Amygdala (tissue), 56 donors: ENCODE measurements at regions not wholly inside any gene's neighbourhood (a gene's known extent, or its start where the extent isn't known, plus 50 kb on each side); places are given as distances from the start of the nearest gene placed in this dataset.

Source experiments
- DNase-seq, 56 donors: peaks; one replicate each; lab custom pipeline; 2025; lab: John Stamatoyannopoulos, UW

DNA sequence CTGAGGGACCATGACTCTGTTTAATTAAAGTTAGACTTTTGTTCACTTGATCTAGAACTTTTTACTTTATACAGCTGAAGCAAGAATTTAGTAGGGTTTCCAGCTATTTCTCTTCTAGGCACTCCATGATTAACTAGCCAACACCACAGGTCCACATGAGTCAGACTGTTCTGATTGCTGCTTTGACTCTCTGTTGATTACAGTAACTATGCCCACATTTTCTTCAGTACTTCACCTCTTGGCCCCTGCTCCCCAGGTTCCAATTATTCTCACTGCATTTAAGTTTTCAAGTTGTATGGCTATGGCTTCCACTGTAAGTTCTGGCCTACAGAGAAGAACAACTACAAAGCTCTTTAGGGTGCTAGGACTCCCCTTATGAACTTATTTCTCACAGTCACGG lies 737.2 kb upstream of the IGFBP3 start:
- no peak for DNase-seq

DNA sequence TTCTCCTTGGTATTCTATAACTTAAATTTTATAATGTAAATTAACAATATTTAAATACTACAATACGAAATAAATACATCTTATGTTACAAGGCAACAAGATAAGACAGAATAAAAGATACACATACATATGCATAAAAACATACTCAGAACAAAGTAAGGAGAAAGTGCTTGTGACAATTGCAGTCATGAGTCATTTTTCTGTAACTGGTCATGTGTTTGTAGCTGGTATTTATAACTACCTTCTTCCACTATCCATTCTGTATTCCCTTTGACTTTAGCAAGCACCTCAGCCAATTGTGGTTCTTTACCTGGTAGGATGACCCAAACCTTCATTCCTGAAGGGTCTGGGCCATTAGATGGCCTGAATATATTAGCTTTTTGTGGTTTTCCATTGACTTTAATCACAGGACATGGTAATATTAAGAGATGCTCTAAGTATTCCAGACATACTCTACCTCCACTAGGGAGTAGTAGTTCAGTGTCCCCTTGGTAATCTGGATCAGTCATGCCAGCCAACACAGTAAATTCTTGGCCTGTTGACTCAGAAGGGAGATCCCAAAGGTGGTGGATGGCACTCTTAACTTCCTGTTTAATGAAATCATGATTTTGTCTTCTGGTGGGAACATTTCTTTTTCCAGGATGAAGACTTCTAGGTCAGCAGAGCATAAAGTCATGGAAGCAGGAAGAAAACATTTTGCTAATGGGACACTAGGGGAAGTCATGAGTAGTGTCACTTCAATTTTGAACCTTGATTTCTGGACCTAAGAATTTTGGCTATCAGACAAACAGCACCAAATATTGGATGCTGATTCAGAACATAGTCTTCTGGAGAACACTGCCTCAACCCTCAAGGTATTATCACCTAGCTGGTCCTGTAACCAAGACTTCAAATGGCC lies 733.7 kb upstream of the IGFBP3 start:
- no peak for DNase-seq

DNA sequence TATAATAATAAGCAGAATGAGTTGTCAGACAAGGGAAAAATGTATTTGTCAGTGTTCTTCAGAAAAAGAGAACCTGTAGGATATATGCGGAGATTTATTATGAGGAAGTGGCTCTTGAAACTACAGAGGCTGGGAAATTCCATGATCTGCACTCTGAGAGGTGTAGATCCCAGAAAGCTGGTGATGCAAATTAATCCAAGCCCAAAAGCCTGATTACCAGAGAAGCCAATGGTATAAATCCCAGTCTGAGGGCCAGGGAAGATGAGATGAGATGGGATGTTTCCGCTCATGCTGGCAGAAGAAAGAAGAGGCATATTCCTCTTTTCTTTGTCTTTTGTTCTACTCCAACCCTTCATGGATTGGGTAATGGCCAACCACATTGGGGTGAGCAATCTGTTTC lies 732.8 kb upstream of the IGFBP3 start:
- DNase-seq = no peak

DNA sequence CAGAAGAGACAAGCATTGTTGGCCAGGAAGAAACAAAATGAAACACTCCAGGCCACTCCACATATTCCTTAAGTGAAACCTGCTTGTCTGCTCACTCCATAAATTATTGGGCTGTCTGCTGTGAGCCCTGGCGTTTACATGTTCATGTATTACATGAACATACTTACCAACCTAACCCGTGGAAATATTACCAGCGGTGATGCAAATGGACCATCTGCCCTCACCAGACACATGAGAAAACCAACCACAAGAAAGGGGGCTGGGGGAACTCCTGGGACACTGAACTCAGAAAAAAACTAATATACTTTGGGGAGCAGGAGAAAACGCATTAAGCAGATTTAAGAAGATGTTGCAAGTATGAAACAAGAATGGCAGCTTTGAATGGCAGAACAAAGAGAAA lies 731.2 kb upstream of the IGFBP3 start:
- DNase-seq = no peak

DNA sequence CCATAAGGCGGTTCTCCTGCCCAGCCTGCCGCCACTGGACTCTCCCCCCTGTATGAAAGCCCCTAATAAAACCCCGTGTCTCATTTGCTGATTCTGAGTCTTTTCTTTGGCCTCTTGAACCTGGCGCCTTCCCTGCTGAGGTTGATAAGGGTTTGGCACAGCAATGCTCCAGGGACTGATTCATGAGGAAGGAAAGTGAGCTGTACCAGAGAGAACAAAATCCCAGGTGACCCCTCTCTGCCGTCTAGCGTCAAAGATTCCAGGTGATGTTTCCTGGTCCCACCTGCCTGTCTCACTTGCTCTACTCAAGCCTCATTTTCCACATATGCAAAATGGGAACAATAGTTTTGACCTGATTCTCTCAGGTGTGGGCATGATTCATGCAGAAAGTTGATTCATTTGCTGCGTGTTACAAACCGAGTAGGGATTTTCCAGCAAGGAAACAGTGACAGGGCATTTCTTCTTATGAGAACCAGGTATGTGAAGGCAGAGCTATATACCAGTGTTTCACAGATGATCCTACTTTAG lies 730.6 kb upstream of the IGFBP3 start:
- DNase-seq = no peak

DNA sequence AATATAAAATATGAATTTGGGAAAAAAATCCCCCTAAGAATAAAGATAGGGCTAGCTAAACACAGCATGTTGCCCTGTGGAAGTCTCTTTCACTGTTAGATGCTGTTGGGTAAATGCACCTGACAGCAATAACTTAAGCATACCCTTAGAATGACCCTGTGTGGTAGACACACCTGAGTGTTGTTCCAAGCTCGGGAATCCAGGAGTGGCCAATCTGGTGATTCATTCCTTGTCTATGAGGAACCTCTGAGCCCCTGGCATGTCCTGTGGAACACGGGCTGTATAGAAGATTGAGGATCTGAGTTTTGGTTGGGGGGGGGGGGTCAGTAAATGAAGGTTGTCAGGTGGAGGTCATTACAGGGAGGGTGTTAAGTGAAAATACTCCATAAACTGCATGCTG lies 730.0 kb upstream of the IGFBP3 start:
- no peak for DNase-seq

DNA sequence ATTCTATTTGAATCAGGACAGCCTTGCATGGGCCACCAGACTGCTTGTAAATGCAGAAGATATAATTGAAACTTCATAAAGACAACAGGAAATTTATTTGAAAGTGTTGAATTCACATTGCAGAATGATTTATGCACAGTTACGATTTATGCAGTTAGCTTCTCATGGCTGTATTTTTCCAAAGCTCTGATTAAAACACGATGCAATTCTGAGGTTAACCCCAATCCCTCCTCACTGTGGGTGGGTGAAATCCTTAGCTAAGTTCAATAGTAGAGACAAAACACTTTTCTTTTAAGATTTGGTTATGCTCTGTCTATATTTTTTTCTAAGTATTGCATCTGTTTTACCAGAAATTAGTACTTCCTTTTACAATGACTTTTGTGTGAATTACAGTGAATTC lies 728.8 kb upstream of the IGFBP3 start:
- no peak for DNase-seq

DNA sequence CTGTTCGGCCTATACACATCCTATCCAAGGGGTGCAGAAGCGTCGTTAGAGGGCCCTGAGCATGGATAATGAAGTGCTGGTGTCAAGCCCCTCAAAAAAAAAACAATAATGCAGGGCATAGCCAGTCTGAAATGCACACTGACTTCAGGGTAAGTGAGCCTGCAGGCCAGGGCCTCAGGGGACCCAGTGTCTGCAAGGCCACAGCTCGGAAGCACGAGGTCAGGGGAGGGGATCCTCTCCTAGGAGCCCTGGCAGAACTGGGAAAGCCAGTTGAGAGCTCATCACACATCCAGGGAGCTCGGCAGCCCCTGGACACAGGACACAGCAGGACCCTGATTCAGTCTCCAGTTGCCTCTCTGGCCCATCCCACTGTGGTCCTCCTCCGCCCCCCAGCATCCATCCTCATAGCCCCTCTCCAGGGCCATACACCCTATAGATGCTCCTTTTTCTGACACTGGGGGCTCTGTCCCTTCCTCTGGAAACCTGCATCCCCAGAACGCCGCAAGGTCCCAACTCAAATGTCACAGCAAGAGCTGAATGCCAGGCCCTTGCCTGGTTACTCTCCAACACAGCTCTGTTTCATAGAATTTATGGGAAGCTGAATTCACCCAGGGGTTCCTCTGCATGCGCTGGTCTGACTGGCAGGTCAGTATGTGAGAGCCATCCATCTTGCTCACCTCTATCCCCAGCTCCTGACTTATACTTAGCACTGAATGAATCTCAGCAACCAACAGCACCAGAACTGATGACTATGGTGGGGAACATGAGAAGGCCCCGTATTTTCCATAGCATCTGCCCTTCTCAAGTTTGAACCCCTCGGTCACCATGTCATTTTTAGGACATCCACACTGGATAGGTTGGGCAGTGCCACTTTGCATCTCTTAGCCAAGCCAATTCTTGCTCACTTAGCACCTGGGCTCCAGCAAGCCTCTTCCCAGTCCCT lies 717.0 kb upstream of the IGFBP3 start:
- no peak for DNase-seq

DNA sequence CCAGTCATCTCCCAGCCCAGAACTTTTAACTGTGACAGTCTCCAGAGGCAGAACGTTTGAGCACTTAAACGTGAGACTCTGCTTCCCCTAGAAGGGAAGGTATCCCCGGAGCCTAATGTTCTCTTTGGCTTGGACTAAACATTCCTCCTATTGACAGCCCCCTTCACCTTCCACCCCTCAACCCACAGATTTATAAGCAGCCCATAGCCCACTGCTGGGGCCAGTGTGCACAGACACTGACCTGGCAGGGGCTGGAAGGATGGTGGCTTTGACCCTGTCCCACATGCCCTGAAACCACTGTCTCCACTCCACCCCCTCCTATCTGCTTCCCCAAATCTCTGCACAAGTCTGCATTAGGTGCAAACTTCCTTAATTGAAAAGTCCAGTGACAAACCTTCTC lies 715.0 kb upstream of the IGFBP3 start:
- no peak for DNase-seq

DNA sequence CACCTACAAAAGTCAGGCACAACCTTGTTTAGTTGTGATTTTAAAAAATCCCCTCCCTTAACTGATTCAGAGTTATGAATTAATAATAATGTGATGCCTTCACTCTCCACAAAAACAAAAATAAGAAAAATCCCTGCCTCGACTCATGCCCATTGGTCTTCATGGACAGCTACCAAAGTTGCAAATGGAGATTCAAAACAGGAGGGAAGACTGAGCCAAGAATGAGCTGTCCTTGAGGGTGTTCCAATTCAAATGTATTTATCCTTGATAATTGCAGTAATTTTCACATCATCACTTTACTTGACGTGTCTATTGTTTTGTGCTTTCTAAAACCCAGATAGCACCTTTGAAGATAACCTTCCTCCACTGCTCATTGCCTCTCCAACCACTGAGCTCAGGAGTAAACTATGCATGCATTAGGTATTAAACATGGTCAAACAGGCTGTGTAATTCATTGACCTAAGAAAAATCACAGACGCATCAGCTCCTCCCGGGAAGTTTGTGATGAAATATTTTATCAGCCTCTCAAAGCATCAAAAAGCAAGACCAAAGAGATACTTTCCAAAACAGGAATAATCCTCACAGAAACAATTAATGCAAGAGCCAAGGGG lies 712.7 kb upstream of the IGFBP3 start:
- no peak for DNase-seq

DNA sequence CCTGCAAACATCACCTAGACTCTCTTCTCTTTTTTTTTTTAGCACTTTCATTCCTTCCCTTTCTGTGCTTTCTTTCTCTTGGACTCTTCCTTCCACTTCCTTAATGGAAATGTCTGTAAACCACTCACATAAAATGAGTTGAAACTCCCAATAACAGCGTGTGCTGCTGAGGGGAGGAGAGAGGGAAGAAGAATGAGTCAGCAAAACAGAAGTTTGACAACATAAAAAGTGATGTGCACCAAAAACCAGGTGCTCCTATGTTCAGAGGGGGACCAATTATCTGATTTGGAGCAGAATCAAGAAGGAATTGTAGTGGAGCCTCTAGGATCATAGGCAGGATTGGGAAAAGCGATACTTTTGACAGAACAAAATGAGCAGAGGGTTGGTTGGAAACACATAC lies 712.1 kb upstream of the IGFBP3 start:
- no peak for DNase-seq

DNA sequence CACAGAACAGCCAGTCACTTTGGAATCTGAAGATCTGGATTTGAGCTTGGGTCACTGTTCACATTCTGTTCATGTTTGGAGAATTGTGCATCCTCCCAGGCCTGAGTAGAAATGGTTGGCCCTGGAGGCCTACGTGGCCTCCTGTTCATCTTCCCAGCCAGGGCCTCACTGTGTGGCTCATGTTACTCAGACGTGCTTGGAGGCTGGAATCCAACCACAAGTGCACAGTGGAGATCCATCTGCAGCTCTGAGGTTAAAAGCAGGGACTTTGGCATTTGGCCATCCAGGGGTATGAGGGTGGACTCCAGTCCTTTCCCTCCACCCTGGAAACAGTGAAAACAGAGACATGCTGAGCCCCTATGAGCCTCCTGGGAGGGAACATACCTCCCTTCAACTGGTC lies 709.0 kb upstream of the IGFBP3 start:
- no peak for DNase-seq

DNA sequence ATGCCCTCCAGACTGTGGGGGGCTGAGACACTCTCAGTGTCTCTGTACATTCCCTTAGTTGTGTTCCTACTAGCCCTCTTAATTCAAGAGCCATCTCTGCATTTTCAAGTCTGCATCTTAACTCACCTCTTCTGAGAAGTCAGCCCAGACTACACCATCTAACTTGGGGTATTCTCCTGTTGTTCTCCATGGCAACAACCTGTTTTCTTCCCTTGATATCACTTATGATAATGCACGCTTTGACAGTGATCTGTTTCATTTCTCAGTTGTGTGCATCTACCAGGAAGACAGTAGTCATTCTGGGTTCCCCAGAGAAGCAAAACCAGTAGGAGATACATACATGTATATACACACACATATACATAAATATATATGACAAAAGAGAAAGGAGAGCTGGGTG lies 707.3 kb upstream of the IGFBP3 start:
- no peak for DNase-seq

DNA sequence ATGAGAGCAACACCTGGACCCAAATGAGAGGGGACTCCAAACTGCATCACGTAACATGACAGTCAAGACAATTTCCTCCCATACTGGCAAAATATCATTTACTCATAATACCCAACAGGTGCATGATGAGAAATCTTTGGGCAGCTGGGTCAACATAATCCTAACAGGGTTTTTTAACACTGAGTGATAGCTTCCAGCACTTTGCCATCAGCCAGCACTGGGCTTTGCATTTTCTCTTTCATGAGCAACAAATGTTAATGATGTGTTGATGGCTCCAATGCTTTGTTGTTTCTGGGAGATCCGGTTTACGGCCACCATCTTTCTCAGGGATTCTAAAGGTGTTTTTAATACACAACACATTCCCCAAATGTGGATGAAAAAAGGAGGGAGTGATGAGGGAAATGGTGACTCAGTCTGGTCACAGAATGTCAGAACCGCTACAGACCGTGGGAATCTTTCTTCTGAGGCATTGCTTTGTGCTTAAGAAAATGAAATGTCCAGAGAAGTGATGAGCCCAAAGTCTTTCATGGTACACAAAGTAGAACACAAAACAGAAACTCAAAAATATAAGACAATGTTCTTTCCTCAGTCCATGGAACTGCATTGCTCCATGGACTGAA lies 705.7 kb upstream of the IGFBP3 start:
- DNase-seq = no peak

DNA sequence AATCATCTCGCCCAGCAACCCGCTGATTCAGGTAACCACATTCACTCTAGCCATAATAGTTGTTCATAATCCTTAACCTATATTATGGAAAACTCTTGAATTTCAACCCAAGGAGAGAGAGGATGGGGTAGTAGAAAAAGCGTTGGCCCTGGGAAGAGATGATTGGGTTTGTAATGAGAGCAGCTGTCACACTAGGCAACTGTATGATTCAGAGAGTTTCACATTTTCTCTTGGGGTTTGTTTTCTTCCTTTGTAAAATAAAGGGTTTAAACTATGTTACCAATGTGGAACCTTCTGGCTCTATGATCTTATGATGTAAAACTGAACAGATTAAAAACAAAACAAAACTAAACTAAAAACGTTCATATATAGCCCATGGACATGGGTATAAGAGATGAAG lies 705.2 kb upstream of the IGFBP3 start:
- no peak for DNase-seq

DNA sequence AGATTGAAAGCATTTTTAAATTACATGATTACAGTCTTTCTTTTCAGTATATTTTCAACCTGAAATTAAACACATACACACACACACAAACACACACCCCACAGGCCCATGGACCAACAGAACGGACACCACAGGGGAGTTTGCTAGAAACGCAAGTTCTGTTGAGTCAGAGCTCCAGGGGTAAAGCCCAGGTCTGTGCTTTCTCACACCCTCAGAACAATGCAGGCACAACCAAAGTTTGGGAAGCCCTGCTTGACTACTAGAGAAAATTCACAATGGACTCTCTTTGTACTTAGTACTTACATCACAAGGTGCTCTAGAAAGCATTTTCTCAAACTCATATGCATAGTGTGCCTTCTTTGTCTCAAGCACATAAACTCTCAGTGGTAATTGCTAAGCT lies 704.0 kb upstream of the IGFBP3 start:
- DNase-seq = no peak

DNA sequence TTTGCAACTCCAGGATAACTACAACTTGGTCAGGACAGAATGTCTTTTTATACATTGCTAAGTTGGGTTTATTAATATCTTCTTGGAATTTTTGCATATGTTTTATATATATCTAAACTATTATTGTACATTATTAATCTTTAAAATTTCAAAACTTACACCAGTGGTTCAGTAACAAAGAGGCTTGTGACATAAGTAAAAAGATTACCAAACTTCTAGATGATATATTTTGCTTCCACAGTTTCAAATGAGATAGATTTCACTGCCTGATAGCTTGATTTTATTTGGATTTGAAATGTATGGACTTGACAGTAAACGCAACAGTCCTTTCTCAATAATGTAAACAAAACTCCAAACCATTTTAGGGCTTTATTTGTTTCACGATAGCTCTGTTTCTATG lies 701.2 kb upstream of the IGFBP3 start:
- DNase-seq = no peak

DNA sequence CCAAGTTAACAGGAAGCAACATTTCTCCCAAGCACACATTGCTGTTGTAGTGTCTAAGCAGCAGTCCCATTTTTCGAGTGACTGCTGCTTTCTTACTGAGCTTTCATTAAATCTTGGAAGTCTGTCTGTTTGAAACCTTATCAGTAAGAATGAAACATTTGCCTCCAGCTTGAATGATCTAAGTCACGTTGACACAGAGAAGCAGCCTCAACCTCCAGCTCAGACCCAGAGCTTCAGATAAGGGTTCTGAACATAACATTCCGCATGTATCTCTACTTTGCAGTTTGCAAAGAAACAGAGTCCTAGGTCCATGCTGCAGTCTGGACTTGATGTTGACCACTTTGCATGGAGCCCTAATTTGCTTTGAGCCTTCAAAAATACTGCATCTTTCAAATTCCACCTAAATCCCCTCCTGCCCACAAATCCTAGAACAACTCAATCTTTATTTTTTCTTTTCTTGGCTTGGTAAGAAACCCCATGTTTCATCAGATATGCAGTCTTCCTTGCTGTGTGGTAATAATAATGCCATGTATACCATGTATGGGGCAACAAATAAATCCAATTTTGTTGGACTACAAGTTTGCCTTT lies 698.7 kb upstream of the IGFBP3 start:
- no peak for DNase-seq

DNA sequence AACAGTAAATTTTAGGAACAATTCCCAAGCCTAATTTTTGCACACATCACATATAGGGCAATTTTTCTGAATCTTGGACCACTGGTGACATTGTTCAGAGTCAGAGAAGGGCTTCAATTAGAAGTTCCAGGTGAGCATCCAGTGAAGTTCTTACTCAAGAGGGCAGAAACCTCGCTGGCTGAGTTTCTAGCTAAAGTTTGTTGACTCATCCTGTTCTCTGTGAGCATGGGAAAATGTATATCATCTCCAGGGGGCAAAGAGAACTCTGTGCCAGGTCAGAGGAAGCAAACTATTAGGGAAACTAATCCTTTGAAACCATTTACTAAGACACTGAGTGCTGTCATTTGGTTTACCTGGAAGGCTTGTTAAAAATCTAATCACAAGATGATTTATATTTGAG lies 695.6 kb upstream of the IGFBP3 start:
- DNase-seq = no peak

DNA sequence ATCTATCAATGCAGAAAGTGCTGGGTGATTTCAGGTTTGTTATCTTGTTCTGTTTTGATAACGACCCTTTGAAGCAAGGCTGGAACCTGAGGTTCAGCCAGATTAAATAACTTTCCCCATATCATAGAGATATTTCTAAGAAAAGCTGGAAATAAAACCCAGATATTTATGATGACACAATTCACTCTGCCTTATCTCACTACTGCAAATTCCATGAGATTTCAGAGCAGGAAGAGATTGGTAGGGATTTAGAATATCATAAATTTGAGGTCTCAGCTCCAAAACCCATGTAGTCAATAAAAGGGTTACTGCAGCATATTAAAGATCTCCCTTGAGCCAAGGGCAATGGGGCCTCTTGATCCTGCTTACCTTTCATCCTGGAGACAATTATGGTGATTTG lies 692.5 kb upstream of the IGFBP3 start:
- DNase-seq = no peak
